ENCODE measurements at regions not wholly inside any gene's neighbourhood (a gene's known extent, or its start where the extent isn't known, plus 50 kb on each side); places are given as distances from the start of the nearest gene placed in this dataset.
A peak's percentile ranks its signal among the peaks of the same experiment; 100 is the strongest.
"Not testable (repeated sequence)": the region's sequence is repeated elsewhere in the genome, so short reads cannot be mapped to it uniquely, and the experiment has no call there.

- peak; percentile 13 for DNase-seq
Observed at GRCh38 chr22:25492841-25493734, 71.4 kb upstream of the GRK3 start.

- no peak for DNase-seq
Observed at GRCh38 chr22:25493794-25494193, 70.7 kb upstream of the GRK3 start.

- peak; percentile 65 for DNase-seq
Observed at GRCh38 chr22:25494774-25495173, 69.7 kb upstream of the GRK3 start.

- DNase-seq = no peak
Observed at GRCh38 chr22:25495285-25495684, 69.2 kb upstream of the GRK3 start.

GRCh38 chr22:25496396-25497064 is 67.9 kb upstream of the GRK3 start:
- no peak for DNase-seq

GRCh38 chr22:25497181-25497641 is 67.3 kb upstream of the GRK3 start:
- DNase-seq = no peak

GRCh38 chr22:25497716-25498115 is 66.8 kb upstream of the GRK3 start:
- no peak for DNase-seq

GRCh38 chr22:25500671-25501070 is 63.8 kb upstream of the GRK3 start:
- not testable (repeated sequence) for DNase-seq

GRCh38 chr22:25504017-25504416 is 60.5 kb upstream of the GRK3 start:
- not testable (repeated sequence) for DNase-seq

- no peak for DNase-seq
Observed at GRCh38 chr22:25508161-25508560, 56.3 kb upstream of the GRK3 start.

- DNase-seq = no peak
Observed at GRCh38 chr22:25508761-25509321, 55.6 kb upstream of the GRK3 start.

GRCh38 chr22:25509374-25509791 is 55.1 kb upstream of the GRK3 start:
- no peak for DNase-seq

GRCh38 chr22:25510876-25511275 is 53.6 kb upstream of the GRK3 start:
- DNase-seq = no peak

- DNase-seq = no peak
Observed at GRCh38 chr22:25511725-25512124, 52.8 kb upstream of the GRK3 start.

- DNase-seq = no peak
Observed at GRCh38 chr22:25514436-25515180, 49.9 kb upstream of the GRK3 start.
